ENCODE measurements at regions not wholly inside any gene's neighbourhood (a gene's known extent, or its start where the extent isn't known, plus 50 kb on each side); places are given as distances from the start of the nearest gene placed in this dataset.

DNA sequence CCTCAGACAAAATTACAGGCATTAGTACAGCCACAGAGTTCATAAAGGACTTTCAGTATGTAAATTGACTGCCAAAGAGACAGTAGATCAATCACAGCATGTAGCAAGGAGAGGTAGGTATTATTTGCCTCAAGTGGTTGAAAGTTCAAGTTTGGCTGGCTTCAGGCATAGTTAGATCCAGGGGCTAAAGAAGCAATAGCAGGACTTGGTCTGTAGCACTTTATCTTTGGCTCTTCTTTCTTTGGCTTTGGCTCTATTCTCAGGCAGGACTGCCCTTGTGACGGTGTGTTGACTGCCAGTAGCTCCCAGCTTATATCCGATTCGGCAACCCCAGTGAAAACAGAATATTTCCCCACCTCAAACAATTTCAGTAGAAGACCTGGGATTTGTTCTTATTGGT, 346.0 kb upstream of the TBX3 start:
- TF ChIP-seq, protein P1, sequence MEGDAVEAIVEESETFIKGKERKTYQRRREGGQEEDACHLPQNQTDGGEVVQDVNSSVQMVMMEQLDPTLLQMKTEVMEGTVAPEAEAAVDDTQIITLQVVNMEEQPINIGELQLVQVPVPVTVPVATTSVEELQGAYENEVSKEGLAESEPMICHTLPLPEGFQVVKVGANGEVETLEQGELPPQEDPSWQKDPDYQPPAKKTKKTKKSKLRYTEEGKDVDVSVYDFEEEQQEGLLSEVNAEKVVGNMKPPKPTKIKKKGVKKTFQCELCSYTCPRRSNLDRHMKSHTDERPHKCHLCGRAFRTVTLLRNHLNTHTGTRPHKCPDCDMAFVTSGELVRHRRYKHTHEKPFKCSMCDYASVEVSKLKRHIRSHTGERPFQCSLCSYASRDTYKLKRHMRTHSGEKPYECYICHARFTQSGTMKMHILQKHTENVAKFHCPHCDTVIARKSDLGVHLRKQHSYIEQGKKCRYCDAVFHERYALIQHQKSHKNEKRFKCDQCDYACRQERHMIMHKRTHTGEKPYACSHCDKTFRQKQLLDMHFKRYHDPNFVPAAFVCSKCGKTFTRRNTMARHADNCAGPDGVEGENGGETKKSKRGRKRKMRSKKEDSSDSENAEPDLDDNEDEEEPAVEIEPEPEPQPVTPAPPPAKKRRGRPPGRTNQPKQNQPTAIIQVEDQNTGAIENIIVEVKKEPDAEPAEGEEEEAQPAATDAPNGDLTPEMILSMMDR (IDR thresholded peaks at IDR 0.05) = no peak
- no peaks in the 10 kb centered on the region for H3K27me3 ChIP-seq
- H3K9me3 ChIP-seq = no peaks in the 10 kb centered on the region
- H3K4me1 ChIP-seq = no peaks in the 10 kb centered on the region
- DNase-seq (no peak), ATAC-seq (no peak)
- H3K36me3 ChIP-seq = no peaks in the 10 kb centered on the region
- intact Hi-C loops (cut with DNase I) = no loop called here
- no peak overlapping the region for H3K27ac ChIP-seq
- no peak overlapping the region for H3K4me3 ChIP-seq

DNA sequence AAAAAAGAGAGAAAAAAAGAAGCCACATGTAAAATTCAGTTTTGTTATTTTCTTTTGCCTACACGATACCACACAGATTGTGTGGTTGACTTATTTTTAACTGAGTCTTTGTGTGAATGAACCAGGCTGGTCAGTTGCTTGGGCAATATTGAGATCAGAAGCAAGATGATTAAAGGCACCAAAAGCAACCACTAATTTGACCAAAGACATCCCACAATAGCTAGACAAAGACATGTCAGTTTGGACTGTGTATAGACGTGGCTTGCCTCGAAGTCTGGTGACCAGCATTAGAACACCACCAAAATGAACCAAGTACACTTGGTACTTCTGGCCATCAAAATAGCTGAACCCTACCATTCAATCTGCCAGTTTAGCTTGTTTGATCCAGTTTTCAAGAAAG, 340.6 kb upstream of the TBX3 start:
- Histone ChIP-seq H3K27ac (no peak overlapping the region), H3K9me3 (no peaks in the 10 kb centered on the region), H3K36me3 (no peaks in the 10 kb centered on the region), H3K4me3 (no peak overlapping the region), H3K27me3 (no peaks in the 10 kb centered on the region), H3K4me1 (no peaks in the 10 kb centered on the region)
- intact Hi-C loops (cut with DNase I) = no loop called here
- ATAC-seq (no peak), DNase-seq (no peak)
- TF ChIP-seq, protein P1 (IDR thresholded peaks at IDR 0.05) = no peak

DNA sequence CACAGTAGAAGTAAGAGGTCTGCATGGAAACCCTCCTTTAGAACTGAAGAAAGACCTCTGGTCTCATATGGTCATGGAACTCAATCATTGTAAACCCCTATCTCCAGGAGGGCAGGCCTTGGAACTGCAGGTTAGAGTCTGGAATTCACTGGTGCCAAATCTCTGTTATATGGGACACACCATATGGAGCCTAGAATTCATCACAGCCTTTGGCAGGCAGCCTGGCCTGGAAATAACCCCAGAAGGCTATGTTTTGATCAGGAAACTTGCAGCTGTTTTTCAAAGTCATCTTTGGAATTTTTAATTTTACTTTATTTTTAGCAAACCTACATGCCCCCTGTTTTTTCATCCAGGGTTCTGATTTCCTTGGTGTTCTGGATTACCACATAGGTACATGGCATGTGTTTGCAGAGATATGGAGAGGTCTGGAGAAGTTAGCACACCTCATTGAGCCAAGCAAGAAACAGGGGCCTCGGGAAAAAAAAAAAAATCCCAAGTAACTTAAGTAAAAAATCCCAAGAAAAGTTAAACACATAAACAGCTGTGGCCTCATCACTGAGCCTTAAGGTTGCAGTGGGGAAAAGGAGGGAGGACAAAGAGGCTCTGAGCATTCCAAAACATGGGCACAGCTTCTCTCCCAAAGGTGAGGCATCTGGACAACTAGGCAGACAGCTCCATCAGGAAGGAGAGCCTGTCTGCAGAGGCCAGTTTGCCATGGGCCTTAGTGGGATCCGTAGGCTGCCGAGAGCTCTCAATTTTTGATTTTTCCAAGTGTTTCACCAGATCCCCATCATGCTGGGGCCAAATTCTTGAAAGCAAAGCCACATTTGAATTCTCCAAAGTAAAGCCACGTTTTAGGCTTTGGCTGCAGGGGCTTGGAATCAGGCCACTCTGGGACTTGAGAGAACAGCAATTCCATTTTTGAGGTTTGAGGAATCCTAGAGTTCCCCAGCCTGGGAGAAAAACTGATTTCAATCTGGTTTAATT, 339.6 kb upstream of the TBX3 start:
- TF ChIP-seq, protein P1 (IDR thresholded peaks at IDR 0.05) = no peak
- Histone ChIP-seq H3K36me3 (no peaks in the 10 kb centered on the region), H3K4me3 (no peak overlapping the region), H3K27ac (no peak overlapping the region), H3K4me1 (no peaks in the 10 kb centered on the region), H3K27me3 (no peaks in the 10 kb centered on the region), H3K9me3 (no peaks in the 10 kb centered on the region)
- intact Hi-C loops (cut with DNase I) = no loop called here
- DNase-seq = no peak
- ATAC-seq = no peak

DNA sequence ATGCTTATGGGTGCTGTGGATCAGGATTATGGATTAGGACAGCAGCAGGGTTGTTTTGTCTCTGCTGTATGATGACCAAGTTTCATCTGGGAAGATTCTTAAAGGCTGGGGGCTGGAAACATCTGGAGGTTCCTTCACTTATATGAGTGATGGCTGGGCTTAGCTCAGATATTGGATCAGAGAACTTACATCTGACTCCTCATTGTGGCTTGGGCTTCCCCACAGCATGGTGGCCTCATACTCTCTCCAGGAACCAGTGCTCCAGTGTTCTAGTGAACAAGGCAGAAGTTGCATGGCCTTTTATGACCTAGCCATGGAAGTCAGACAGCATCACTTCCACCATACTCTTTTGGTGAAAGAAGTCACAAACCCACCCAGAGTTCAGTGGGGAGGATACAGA, 336.1 kb upstream of the TBX3 start:
- no peaks in the 10 kb centered on the region for H3K27me3 ChIP-seq
- ATAC-seq (no peak), DNase-seq (no peak)
- H3K4me3 ChIP-seq = no peak overlapping the region
- intact Hi-C loops (cut with DNase I) = no loop called here
- no peaks in the 10 kb centered on the region for H3K4me1 ChIP-seq
- TF ChIP-seq, protein P1 (IDR thresholded peaks at IDR 0.05) = no peak
- no peak overlapping the region for H3K27ac ChIP-seq
- H3K36me3 ChIP-seq = no peaks in the 10 kb centered on the region
- H3K9me3 ChIP-seq = no peaks in the 10 kb centered on the region

DNA sequence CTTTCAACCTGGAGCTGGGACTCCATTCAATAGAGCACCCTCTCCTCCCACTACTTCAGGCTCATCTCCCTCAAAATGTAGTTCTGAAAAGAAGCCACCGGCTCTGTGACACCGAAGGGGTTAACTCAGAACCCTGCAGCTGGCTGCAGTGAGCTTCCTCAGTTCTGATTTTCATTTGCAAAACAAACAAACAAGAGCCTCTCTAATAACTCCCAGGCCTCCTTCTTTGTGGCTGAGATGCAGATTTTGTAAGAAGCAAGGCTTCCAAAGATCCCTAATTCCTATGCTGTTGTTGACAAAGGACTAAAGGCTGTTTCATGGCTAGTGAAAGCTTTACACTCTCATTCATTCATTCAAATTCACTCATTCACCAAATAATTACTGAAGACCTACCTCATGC, 333.4 kb upstream of the TBX3 start:
- Histone ChIP-seq H3K27ac (no peak overlapping the region), H3K27me3 (no peaks in the 10 kb centered on the region), H3K9me3 (no peaks in the 10 kb centered on the region), H3K4me1 (no peaks in the 10 kb centered on the region), H3K4me3 (no peak overlapping the region), H3K36me3 (no peaks in the 10 kb centered on the region)
- DNase-seq (no peak), ATAC-seq (no peak)
- intact Hi-C loops (cut with DNase I) = no loop called here
- TF ChIP-seq, protein P1 (IDR thresholded peaks at IDR 0.05) = no peak
